Peyer's patch (tissue), 4 donors: ENCODE measurements at regions not wholly inside any gene's neighbourhood (a gene's known extent, or its start where the extent isn't known, plus 50 kb on each side); places are given as distances from the start of the nearest gene placed in this dataset.

ENCODE experiments used
- POLR2A ChIP-seq, 2 donors: fragments of 450-650 bp; IDR thresholded peaks; one replicate each; pipeline ENCODE4 v1.5.1; 2017; ENCODE audit warnings: antibody characterized with exemption in 2 of 2, mild to moderate bottlenecking in 2 of 2, moderate library complexity in 2 of 2
- TF ChIP-seq, protein P1 (sequence below), 6 experiments: fragments of 450-650 bp in 4 of 6; fragments of 200-600 bp in 2 of 6; sonication (generic) in 1 of 6; IDR thresholded peaks; one replicate each; pipeline ENCODE4 v1.5.1; 2017 to 2019; ENCODE audit warnings: antibody characterized with exemption in 6 of 6, mild to moderate bottlenecking in 3 of 6, moderate library complexity in 1 of 6

DNA sequence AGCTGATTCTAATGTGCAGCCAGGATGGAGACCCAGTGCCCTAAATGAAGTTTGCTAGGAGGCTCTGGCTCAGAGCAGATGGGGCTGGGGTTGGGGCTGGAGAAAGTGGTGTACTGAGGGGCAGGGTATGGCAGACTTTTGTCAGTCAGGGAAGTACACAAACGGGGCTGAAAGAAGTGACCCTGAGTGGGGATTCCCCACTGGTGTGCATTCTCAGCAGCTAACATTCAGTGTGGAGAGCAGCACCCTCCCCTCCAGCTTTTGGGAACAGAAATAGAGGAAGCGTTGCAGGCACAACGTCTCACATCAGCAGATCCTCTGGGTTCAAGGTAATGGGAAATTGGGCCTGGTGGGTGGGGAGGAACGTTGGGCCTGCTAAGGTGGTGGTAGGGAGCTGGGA is 89.1 kb upstream of the GCFC2 start:
- TF ChIP-seq, protein P1, sequence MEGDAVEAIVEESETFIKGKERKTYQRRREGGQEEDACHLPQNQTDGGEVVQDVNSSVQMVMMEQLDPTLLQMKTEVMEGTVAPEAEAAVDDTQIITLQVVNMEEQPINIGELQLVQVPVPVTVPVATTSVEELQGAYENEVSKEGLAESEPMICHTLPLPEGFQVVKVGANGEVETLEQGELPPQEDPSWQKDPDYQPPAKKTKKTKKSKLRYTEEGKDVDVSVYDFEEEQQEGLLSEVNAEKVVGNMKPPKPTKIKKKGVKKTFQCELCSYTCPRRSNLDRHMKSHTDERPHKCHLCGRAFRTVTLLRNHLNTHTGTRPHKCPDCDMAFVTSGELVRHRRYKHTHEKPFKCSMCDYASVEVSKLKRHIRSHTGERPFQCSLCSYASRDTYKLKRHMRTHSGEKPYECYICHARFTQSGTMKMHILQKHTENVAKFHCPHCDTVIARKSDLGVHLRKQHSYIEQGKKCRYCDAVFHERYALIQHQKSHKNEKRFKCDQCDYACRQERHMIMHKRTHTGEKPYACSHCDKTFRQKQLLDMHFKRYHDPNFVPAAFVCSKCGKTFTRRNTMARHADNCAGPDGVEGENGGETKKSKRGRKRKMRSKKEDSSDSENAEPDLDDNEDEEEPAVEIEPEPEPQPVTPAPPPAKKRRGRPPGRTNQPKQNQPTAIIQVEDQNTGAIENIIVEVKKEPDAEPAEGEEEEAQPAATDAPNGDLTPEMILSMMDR (IDR thresholded peaks at IDR 0.05): no peak
- TF ChIP-seq POLR2A (IDR thresholded peaks at IDR 0.05): no peak
